H9 (cell line): ENCODE measurements at regions not wholly inside any gene's neighbourhood (a gene's known extent, or its start where the extent isn't known, plus 50 kb on each side); places are given as distances from the start of the nearest gene placed in this dataset.
A peak's percentile ranks its signal among the peaks of the same experiment; 100 is the strongest.

ENCODE experiments used
- DNase-seq: peaks from one replicate; pipeline ENCODE4 v3.0.0-alpha.2; 2017
- H2AFZ ChIP-seq: one replicate; pipeline ENCODE4 v1.6.1; 2013; ENCODE audit warnings: mild to moderate bottlenecking, low read length, control low read depth, moderate library complexity
- H2AK5ac ChIP-seq: 2 replicates; pipeline ENCODE4 v1.6.1; 2013; ENCODE audit warnings: low read length, control low read depth, mixed read lengths; ENCODE audit not compliant: insufficient read length
- H2BK120ac ChIP-seq: one replicate; pipeline ENCODE4 v1.6.1; 2013; ENCODE audit warnings: low read depth, mild to moderate bottlenecking, low read length, control low read depth, inconsistent platforms; ENCODE audit not compliant: poor library complexity, severe bottlenecking
- H2BK12ac ChIP-seq: 2 replicates; pipeline ENCODE4 v1.6.1; 2013; ENCODE audit warnings: low read length, control low read depth, mixed read lengths, low read depth; ENCODE audit not compliant: insufficient read length
- H2BK15ac ChIP-seq: 2 replicates; pipeline ENCODE4 v1.6.1; 2013; ENCODE audit warnings: low read depth, low read length, control low read depth
- H2BK20ac ChIP-seq: one replicate; pipeline ENCODE4 v1.6.1; 2013; ENCODE audit warnings: low read depth, mild to moderate bottlenecking, low read length, control low read depth, inconsistent platforms; ENCODE audit not compliant: poor library complexity, severe bottlenecking
- H2BK5ac ChIP-seq: 2 replicates; pipeline ENCODE4 v1.6.1; 2013; ENCODE audit warnings: low read length, control low read depth, mixed read lengths; ENCODE audit not compliant: insufficient read length
- H3K14ac ChIP-seq: 2 replicates; pipeline ENCODE4 v1.6.1; 2013; ENCODE audit warnings: low read length, control low read depth; ENCODE audit not compliant: insufficient read depth
- H3K18ac ChIP-seq: 2 replicates; pipeline ENCODE4 v1.6.1; 2013; ENCODE audit warnings: low read depth, mild to moderate bottlenecking, mixed read lengths, low read length, control low read depth; ENCODE audit not compliant: insufficient read length
- H3K23ac ChIP-seq: 2 replicates; pipeline ENCODE4 v1.6.1; 2013; ENCODE audit warnings: low read length, control low read depth, mixed read lengths, low read depth; ENCODE audit not compliant: insufficient read length
- H3K23me2 ChIP-seq: 2 replicates; pipeline ENCODE4 v1.6.1; 2013; ENCODE audit warnings: low read depth, mild to moderate bottlenecking, mixed read lengths, low read length, control low read depth; ENCODE audit not compliant: insufficient read length, poor library complexity, severe bottlenecking
- H3K27ac ChIP-seq: 2 replicates; pipeline ENCODE4 v1.5.1; 2013; ENCODE audit warnings: low read length, control low read depth, mixed read lengths, low read depth; ENCODE audit not compliant: insufficient read length
- H3K27me3 ChIP-seq: 2 replicates; pipeline ENCODE4 v1.6.1; 2013; ENCODE audit warnings: low read length, control low read depth, inconsistent platforms; ENCODE audit not compliant: insufficient read depth
- H3K4ac ChIP-seq: 2 replicates; pipeline ENCODE4 v1.6.1; 2013; ENCODE audit warnings: low read depth, mild to moderate bottlenecking, control low read depth, inconsistent platforms, low read length, moderate library complexity
- H3K4me1 ChIP-seq: 2 replicates; pipeline ENCODE4 v1.6.1; 2013; ENCODE audit warnings: low read length, control low read depth, inconsistent platforms; ENCODE audit not compliant: insufficient read depth
- H3K4me2 ChIP-seq: 2 replicates; pipeline ENCODE4 v1.6.1; 2013; ENCODE audit warnings: low read length, control low read depth, mixed read lengths; ENCODE audit not compliant: insufficient read length, insufficient read depth
- H3K56ac ChIP-seq: 2 replicates; pipeline ENCODE4 v1.6.1; 2013; ENCODE audit warnings: low read depth, mild to moderate bottlenecking, mixed read lengths, low read length, control low read depth; ENCODE audit not compliant: insufficient read length
- H3K79me1 ChIP-seq: 2 replicates; pipeline ENCODE4 v1.6.1; 2013; ENCODE audit warnings: low read depth, mild to moderate bottlenecking, moderate library complexity, low read length, control low read depth, inconsistent platforms; ENCODE audit not compliant: insufficient read depth, poor library complexity, severe bottlenecking
- H3K79me2 ChIP-seq: 2 replicates; pipeline ENCODE4 v1.6.1; 2013; ENCODE audit warnings: low read length, control low read depth, inconsistent platforms; ENCODE audit not compliant: insufficient read depth
- H3K9ac ChIP-seq: 2 replicates; pipeline ENCODE4 v1.6.1; 2013; ENCODE audit warnings: low read length, control low read depth, mixed read lengths; ENCODE audit not compliant: insufficient read length; ENCODE audit errors: extremely low read depth
- H3K9me3 ChIP-seq: one replicate; pipeline ENCODE4 v1.6.1; 2013; ENCODE audit warnings: low read depth, low read length, inconsistent platforms; ENCODE audit not compliant: control insufficient read depth
- H3T11ph ChIP-seq: one replicate; pipeline ENCODE4 v1.6.1; 2013; ENCODE audit warnings: mild to moderate bottlenecking, low read length, control low read depth, inconsistent platforms
- H4K20me1 ChIP-seq: one replicate; pipeline ENCODE4 v1.6.1; 2013; ENCODE audit not compliant: control insufficient read depth, insufficient read length, insufficient read depth
- H4K5ac ChIP-seq: 2 replicates; pipeline ENCODE4 v1.6.1; 2013; ENCODE audit warnings: low read depth, mild to moderate bottlenecking, mixed read lengths, low read length, control low read depth; ENCODE audit not compliant: insufficient read length
- H4K8ac ChIP-seq: replicated peaks from 2 replicates; pipeline ENCODE4 v1.6.1; 2013; ENCODE audit warnings: low read length, control low read depth, mixed read lengths, low read depth; ENCODE audit not compliant: insufficient read length
- H4K91ac ChIP-seq: 2 replicates; pipeline ENCODE4 v1.6.1; 2013; ENCODE audit warnings: low read depth, mild to moderate bottlenecking, moderate library complexity, mixed read lengths, low read length, control low read depth; ENCODE audit not compliant: insufficient read length
- H3K27ac Mint-ChIP-seq, 3 experiments: 2 replicates in 2 of 3; 3 replicates in 1 of 3; pipeline ENCODE4 v1.8.0; 2020 to 2021; ENCODE audit warnings: mixed read lengths in 3 of 3, mild to moderate bottlenecking in 1 of 3, moderate library complexity in 1 of 3
- H3K27me3 Mint-ChIP-seq: 2 replicates; pipeline ENCODE4 v1.8.0; 2021; ENCODE audit warnings: low read depth, mild to moderate bottlenecking, moderate library complexity, mixed read lengths
- H3K36me3 Mint-ChIP-seq, 3 experiments: 2 replicates in 2 of 3; 3 replicates in 1 of 3; pipeline ENCODE4 v1.8.0; 2020 to 2021; ENCODE audit warnings: low read depth in 3 of 3, mixed read lengths in 3 of 3; ENCODE audit not compliant: insufficient read depth in 1 of 3
- H3K4me1 Mint-ChIP-seq, 2 experiments: 2 replicates each; pipeline ENCODE4 v1.8.0; 2020; ENCODE audit warnings: mixed read lengths in 2 of 2
- H3K4me3 Mint-ChIP-seq, 2 experiments: 2 replicates in 1 of 2; 3 replicates in 1 of 2; pipeline ENCODE4 v1.8.0; 2020 to 2021; ENCODE audit warnings: mild to moderate bottlenecking in 2 of 2, mixed read lengths in 2 of 2, moderate library complexity in 1 of 2
- H3K9me3 Mint-ChIP-seq, 2 experiments: 2 replicates in 1 of 2; 3 replicates in 1 of 2; pipeline ENCODE4 v1.8.0; 2020; ENCODE audit warnings: mild to moderate bottlenecking in 2 of 2, mixed read lengths in 2 of 2, moderate library complexity in 1 of 2
- CTCF ChIP-seq: fragments of 200-600 bp; sonication (generic); conservative IDR thresholded peaks from 3 replicates; pipeline ENCODE4 v1.8.0; 2021; ENCODE audit warnings: antibody characterized with exemption, mild to moderate bottlenecking
- WGBS: extraction: QIAGEN DNeasy Blood & Tissue Kit; methylation state at CpG from one replicate; pipeline ENCODE4 v1.1.7; 2013; ENCODE audit warnings: missing lambda C conversion rate, low lambda C conversion rate, mixed read lengths; ENCODE audit not compliant: insufficient read length; ENCODE audit errors: extremely low coverage; 5-methylcytosine and 5-hydroxymethylcytosine counted together

GRCh38 chr16:76959166-76959565, 231.8 kb upstream of the MON1B start:
- Histone ChIP-seq H3K27me3 (no peaks in the 10 kb centered on the region), H2BK15ac (no peak overlapping the region), H3K4me1 (no peaks in the 10 kb centered on the region), H3K14ac (no peak overlapping the region), H3K79me2 (no peaks in the 10 kb centered on the region), H2BK5ac (no peak overlapping the region), H2AK5ac (no peak overlapping the region), H2BK12ac (no peak overlapping the region), H4K8ac (no peak overlapping the region), H4K91ac (no peak overlapping the region), H3K56ac (no peak overlapping the region), H3K27ac (no peak overlapping the region), H3K23me2 (no peaks in the 10 kb centered on the region), H3T11ph (no peak overlapping the region), H3K79me1 (no peaks in the 10 kb centered on the region), H3K18ac (no peak overlapping the region), H3K9me3 (no peaks in the 10 kb centered on the region), H2AFZ (no peak overlapping the region), H3K4me2 (no peak overlapping the region), H4K5ac (no peak overlapping the region), H3K4ac (no peak overlapping the region), H2BK120ac (no peak overlapping the region), H3K23ac (no peak overlapping the region), H3K9ac (no peak overlapping the region), H4K20me1 (no peaks in the 10 kb centered on the region), H2BK20ac (no peak overlapping the region)
- H3K27ac Mint-ChIP-seq, result peak overlapping the region in 1 of 3 experiments; percentile 13; a peak in 1 of 7 replicates
- H3K4me1 Mint-ChIP-seq, result peaks cover 3 to 4% of the 10 kb centered on the region in 2 experiments; a peak in 2 of 4 replicates
- no peak for TF ChIP-seq CTCF
- no peak overlapping the region for H3K4me3 Mint-ChIP-seq
- H3K36me3 Mint-ChIP-seq, result 0 out of 7 replicates have a peak, but pooled peaks cover 0 to 3% (median 0%) of the 10 kb centered on the region in 3 experiments
- no CpG with 5 or more reads among the region's 1 CpG for WGBS
- peaks cover 3 to 4% of the 10 kb centered on the region in 2 experiments; a peak in 2 of 5 replicates for H3K9me3 Mint-ChIP-seq
- DNase-seq, result no peak
- H3K27me3 Mint-ChIP-seq, result no peaks in the 10 kb centered on the region
